Nephron progenitor cell (in vitro differentiated cells): ENCODE measurements at regions not wholly inside any gene's neighbourhood (a gene's known extent, or its start where the extent isn't known, plus 50 kb on each side); places are given as distances from the start of the nearest gene placed in this dataset.

Experiments used
- DNase-seq: peaks from one replicate; pipeline ENCODE4 v3.0.0; 2021
- H3K27ac Mint-ChIP-seq: 2 replicates; pipeline ENCODE4 v1.8.0; 2021; ENCODE audit warnings: mild to moderate bottlenecking, moderate library complexity, mixed read lengths
- H3K27me3 Mint-ChIP-seq: 2 replicates; pipeline ENCODE4 v1.8.0; 2021; ENCODE audit warnings: mild to moderate bottlenecking, low read depth, mixed read lengths; ENCODE audit not compliant: poor library complexity
- H3K36me3 Mint-ChIP-seq: 2 replicates; pipeline ENCODE4 v1.8.0; 2021; ENCODE audit warnings: low read depth, mixed read lengths
- H3K4me1 Mint-ChIP-seq: 2 replicates; pipeline ENCODE4 v1.8.0; 2021; ENCODE audit warnings: mixed read lengths
- H3K4me3 Mint-ChIP-seq: 2 replicates; pipeline ENCODE4 v1.8.0; 2021; ENCODE audit warnings: mild to moderate bottlenecking, moderate library complexity, mixed read lengths
- H3K9me3 Mint-ChIP-seq: 2 replicates; pipeline ENCODE4 v1.8.0; 2021; ENCODE audit warnings: mild to moderate bottlenecking, moderate library complexity, mixed read lengths
- CTCF ChIP-seq: fragments of 200-600 bp; sonication (generic); IDR thresholded peaks from 2 replicates; pipeline ENCODE4 v1.5.0; 2021; ENCODE audit warnings: antibody characterized with exemption

GRCh38 chr4:141395246-141395830 is 174.6 kb downstream of the ZNF330 start:
- no peak for TF ChIP-seq CTCF
- no peaks in the 10 kb centered on the region for H3K9me3 Mint-ChIP-seq
- H3K27ac Mint-ChIP-seq = no peak overlapping the region
- no peaks in the 10 kb centered on the region for H3K36me3 Mint-ChIP-seq
- no peak overlapping the region for H3K4me3 Mint-ChIP-seq
- H3K27me3 Mint-ChIP-seq = peaks cover 8% of the 10 kb centered on the region
- H3K4me1 Mint-ChIP-seq = peaks cover 5% of the 10 kb centered on the region
- no peak for DNase-seq

GRCh38 chr4:141395919-141396318 is 175.2 kb downstream of the ZNF330 start:
- Mint-ChIP-seq H3K27ac (no peak overlapping the region), H3K4me1 (peaks cover 5% of the 10 kb centered on the region), H3K27me3 (peaks cover 8% of the 10 kb centered on the region), H3K36me3 (no peaks in the 10 kb centered on the region), H3K4me3 (no peak overlapping the region), H3K9me3 (no peaks in the 10 kb centered on the region)
- DNase-seq = no peak
- TF ChIP-seq CTCF = no peak

- Mint-ChIP-seq H3K27me3 (peaks cover 6% of the 10 kb centered on the region), H3K9me3 (no peaks in the 10 kb centered on the region)
Measured at GRCh38 chr4:141402712-141403111, 182.0 kb downstream of the ZNF330 start.

GRCh38 chr4:141403782-141404181 is 183.1 kb downstream of the ZNF330 start:
- H3K4me3 Mint-ChIP-seq = no peak overlapping the region
- H3K9me3 Mint-ChIP-seq = no peaks in the 10 kb centered on the region
- H3K36me3 Mint-ChIP-seq = no peaks in the 10 kb centered on the region
- H3K4me1 Mint-ChIP-seq = no peaks in the 10 kb centered on the region
- TF ChIP-seq CTCF = no peak
- H3K27me3 Mint-ChIP-seq = peaks cover 4% of the 10 kb centered on the region
- H3K27ac Mint-ChIP-seq = no peak overlapping the region
- DNase-seq = no peak

More at GRCh38 chr4:141402712-141403111, 182.0 kb downstream of the ZNF330 start:
- no peaks in the 10 kb centered on the region for H3K4me1 Mint-ChIP-seq
- H3K36me3 Mint-ChIP-seq = no peaks in the 10 kb centered on the region
- TF ChIP-seq CTCF = no peak
- H3K4me3 Mint-ChIP-seq = no peak overlapping the region
- no peak overlapping the region for H3K27ac Mint-ChIP-seq
- no peak for DNase-seq

- Mint-ChIP-seq H3K27ac (no peak overlapping the region), H3K36me3 (no peaks in the 10 kb centered on the region), H3K4me1 (no peaks in the 10 kb centered on the region), H3K9me3 (no peaks in the 10 kb centered on the region), H3K27me3 (peaks cover 7% of the 10 kb centered on the region), H3K4me3 (no peak overlapping the region)
- DNase-seq = no peak
- TF ChIP-seq CTCF = no peak
Measured at GRCh38 chr4:141406237-141406636, 185.5 kb downstream of the ZNF330 start.

GRCh38 chr4:141409556-141409955 is 188.9 kb downstream of the ZNF330 start:
- no peaks in the 10 kb centered on the region for H3K36me3 Mint-ChIP-seq
- H3K27me3 Mint-ChIP-seq = peaks cover 9% of the 10 kb centered on the region
- TF ChIP-seq CTCF = no peak
- H3K9me3 Mint-ChIP-seq = no peaks in the 10 kb centered on the region
- no peak overlapping the region for H3K4me3 Mint-ChIP-seq
- DNase-seq = no peak
- no peaks in the 10 kb centered on the region for H3K4me1 Mint-ChIP-seq
- no peak overlapping the region for H3K27ac Mint-ChIP-seq
